IMR-90 (cell line): ENCODE measurements at regions not wholly inside any gene's neighbourhood (a gene's known extent, or its start where the extent isn't known, plus 50 kb on each side); places are given as distances from the start of the nearest gene placed in this dataset.

ENCODE experiments used
- ATAC-seq: fragments of 200-7000 bp; cut with Tn5 transposase; 2 replicates; pipeline ENCODE4 v1.9.1; 2020; ENCODE audit warnings: low read depth, mild to moderate bottlenecking, moderate library complexity
- BruUV-seq: library from RNA; stranded (reverse); fragments of 400-500 nt; replicated peaks from 2 replicates; lab custom pipeline; 2021; lab: Mats Ljungman, UMichigan
- CTCF ChIA-PET: fragments of 300-600 bp; formaldehyde crosslinking; extraction: SDS; loops from one replicate; lab custom pipeline; 2021; ENCODE audit warnings: antibody characterized with exemption; lab: Yijun Ruan, JAX
- POLR2A ChIA-PET: fragments of 300-600 bp; sonication (Branson Sonifier 250); formaldehyde crosslinking; loops from one replicate; lab custom pipeline; 2022; ENCODE audit warnings: antibody characterized with exemption; ENCODE audit not compliant: unreplicated experiment; lab: Charles Lee
- DNase-seq: peaks from one replicate; pipeline ENCODE4 v3.0.0; 2013
- H2AFZ ChIP-seq: replicated peaks from 2 replicates; pipeline ENCODE3; 2013; ENCODE audit warnings: low read length, mild to moderate bottlenecking; ENCODE audit not compliant: poor library complexity
- H2AK5ac ChIP-seq: 2 replicates; pipeline ENCODE4 v1.6.1; 2013; ENCODE audit warnings: low read depth, low read length, inconsistent platforms
- H2AK9ac ChIP-seq: replicated peaks from 2 replicates; pipeline ENCODE3; 2013; ENCODE audit warnings: mild to moderate bottlenecking, low read depth, low read length, moderate library complexity; ENCODE audit not compliant: poor library complexity
- H2BK120ac ChIP-seq: 2 replicates; pipeline ENCODE4 v1.6.1; 2013; ENCODE audit warnings: low read depth, low read length, inconsistent platforms
- H2BK15ac ChIP-seq: 3 replicates; pipeline ENCODE4 v1.6.1; 2013; ENCODE audit warnings: low read depth, low read length, inconsistent platforms
- H2BK20ac ChIP-seq: 2 replicates; pipeline ENCODE4 v1.6.1; 2013; ENCODE audit warnings: low read depth, mild to moderate bottlenecking, inconsistent platforms, low read length, moderate library complexity
- H2BK5ac ChIP-seq: 2 replicates; pipeline ENCODE4 v1.6.1; 2013; ENCODE audit warnings: mild to moderate bottlenecking, low read depth, low read length, inconsistent platforms; ENCODE audit not compliant: poor library complexity, severe bottlenecking
- H3K14ac ChIP-seq: replicated peaks from 2 replicates; pipeline ENCODE4 v1.6.1; 2013; ENCODE audit warnings: low read depth, low read length, inconsistent platforms
- H3K18ac ChIP-seq: 2 replicates; pipeline ENCODE4 v1.6.1; 2013; ENCODE audit warnings: low read depth, low read length, control low read depth
- H3K23ac ChIP-seq: 2 replicates; pipeline ENCODE4 v1.6.1; 2013; ENCODE audit warnings: low read depth, low read length, inconsistent platforms
- H3K27ac ChIP-seq: 2 replicates; pipeline ENCODE4 v1.5.1; 2013; ENCODE audit warnings: mild to moderate bottlenecking, control low read depth, low read length; ENCODE audit not compliant: insufficient read depth
- H3K27me3 ChIP-seq: 2 replicates; pipeline ENCODE4 v1.6.1; 2013; ENCODE audit warnings: low read length; ENCODE audit not compliant: control insufficient read depth, insufficient read depth
- H3K36me3 ChIP-seq: 2 replicates; pipeline ENCODE4 v1.6.1; 2013; ENCODE audit warnings: low read length, mixed read lengths; ENCODE audit not compliant: control insufficient read depth, insufficient read depth
- H3K4ac ChIP-seq: 2 replicates; pipeline ENCODE4 v1.6.1; 2013; ENCODE audit warnings: low read depth, low read length, inconsistent platforms
- H3K4me1 ChIP-seq: 2 replicates; pipeline ENCODE4 v1.6.1; 2013; ENCODE audit warnings: low read length, mixed read lengths; ENCODE audit not compliant: control insufficient read depth, insufficient read depth
- H3K4me2 ChIP-seq: 2 replicates; pipeline ENCODE4 v1.6.1; 2013; ENCODE audit warnings: low read depth, mild to moderate bottlenecking, control low read depth, low read length, moderate library complexity
- H3K4me3 ChIP-seq: 2 replicates; pipeline ENCODE4 v1.5.1; 2013; ENCODE audit warnings: low read depth, mild to moderate bottlenecking, control low read depth, low read length, moderate library complexity; ENCODE audit not compliant: insufficient read depth
- H3K56ac ChIP-seq: 2 replicates; pipeline ENCODE4 v1.6.1; 2013; ENCODE audit warnings: low read length, inconsistent platforms; ENCODE audit not compliant: insufficient read depth; ENCODE audit errors: extremely low read depth
- H3K79me1 ChIP-seq, 2 experiments: 2 replicates each; pipeline ENCODE4 v1.6.1; 2013; ENCODE audit warnings: low read length in 2 of 2, inconsistent platforms in 1 of 2, low read depth in 1 of 2
- H3K9ac ChIP-seq: 2 replicates; pipeline ENCODE4 v1.6.1; 2013; ENCODE audit warnings: low read depth, low read length, control low read depth
- H3K9me1 ChIP-seq: 2 replicates; pipeline ENCODE4 v1.6.1; 2013; ENCODE audit warnings: low read length, inconsistent platforms; ENCODE audit not compliant: insufficient read depth
- H3K9me3 ChIP-seq: 2 replicates; pipeline ENCODE4 v1.6.1; 2013; ENCODE audit warnings: low read length; ENCODE audit not compliant: control insufficient read depth, insufficient read depth
- H4K20me1 ChIP-seq: 2 replicates; pipeline ENCODE4 v1.6.1; 2013; ENCODE audit warnings: low read length, inconsistent platforms; ENCODE audit not compliant: insufficient read depth
- H4K5ac ChIP-seq: 2 replicates; pipeline ENCODE4 v1.6.1; 2013; ENCODE audit warnings: mild to moderate bottlenecking, low read depth, low read length, control low read depth
- H4K8ac ChIP-seq, 2 experiments: 2 replicates each; pipeline ENCODE4 v1.6.1; 2013; ENCODE audit warnings: low read depth in 2 of 2, low read length in 2 of 2, control low read depth in 1 of 2, inconsistent platforms in 1 of 2
- H4K91ac ChIP-seq: 2 replicates; pipeline ENCODE4 v1.6.1; 2013; ENCODE audit warnings: low read depth, low read length, inconsistent platforms; ENCODE audit not compliant: insufficient read depth
- BHLHE40 ChIP-seq: fragments of 150-350 bp; IDR thresholded peaks from 2 replicates; pipeline ENCODE4 v1.6.1; 2016; ENCODE audit warnings: mild to moderate bottlenecking, low read depth, low read length
- CEBPB ChIP-seq: IDR thresholded peaks from 2 replicates; pipeline ENCODE4 v1.6.1; 2012; ENCODE audit warnings: low read depth, low read length, improper control_type of control experiment
- CHD1 ChIP-seq: IDR thresholded peaks from 2 replicates; pipeline ENCODE4 v1.6.1; 2012; ENCODE audit warnings: low read depth, low read length, improper control_type of control experiment
- FOS ChIP-seq: fragments of 150-350 bp; IDR thresholded peaks from 2 replicates; pipeline ENCODE4 v1.6.1; 2016; ENCODE audit warnings: low read depth, low read length
- MAFK ChIP-seq: IDR thresholded peaks from 2 replicates; pipeline ENCODE4 v1.6.1; 2012; ENCODE audit warnings: low read depth, low read length, improper control_type of control experiment
- MAZ ChIP-seq: IDR thresholded peaks from 2 replicates; pipeline ENCODE4 v1.6.1; 2012; ENCODE audit warnings: low read depth, mild to moderate bottlenecking, low read length, improper control_type of control experiment, moderate library complexity, borderline replicate concordance
- MXI1 ChIP-seq: IDR thresholded peaks from 2 replicates; pipeline ENCODE4 v1.6.1; 2012; ENCODE audit warnings: low read depth, mild to moderate bottlenecking, low read length, moderate library complexity, borderline replicate concordance
- NFE2L2 ChIP-seq: fragments of 150-350 bp; IDR thresholded peaks from 2 replicates; pipeline ENCODE4 v1.6.1; 2016; ENCODE audit warnings: low read depth, mild to moderate bottlenecking, low read length
- POLR2A ChIP-seq: IDR thresholded peaks from 2 replicates; pipeline ENCODE4 v1.6.1; 2012; ENCODE audit warnings: mild to moderate bottlenecking, low read depth, low read length
- RAD21 ChIP-seq: IDR thresholded peaks from 2 replicates; pipeline ENCODE4 v1.6.1; 2012; ENCODE audit warnings: low read length, improper control_type of control experiment
- RCOR1 ChIP-seq: IDR thresholded peaks from 2 replicates; pipeline ENCODE4 v1.6.1; 2012; ENCODE audit warnings: mild to moderate bottlenecking, low read length, improper control_type of control experiment; ENCODE audit not compliant: insufficient replicate concordance
- RFX5 ChIP-seq: IDR thresholded peaks from 2 replicates; pipeline ENCODE4 v1.8.0; 2012; ENCODE audit warnings: low read depth, mild to moderate bottlenecking, low read length, moderate library complexity
- SMC3 ChIP-seq: fragments of 150-350 bp; IDR thresholded peaks from 2 replicates; pipeline ENCODE4 v1.6.1; 2016; ENCODE audit warnings: low read depth, mild to moderate bottlenecking, antibody characterized with exemption, low read length, moderate library complexity
- WGBS, 2 experiments: methylation state at CpG; one replicate each; pipeline versions ENCODE4 v1.1.5 to v1.1.7; 2013; ENCODE audit warnings: missing lambda C conversion rate in 2 of 2; ENCODE audit not compliant: insufficient read length in 1 of 2; ENCODE audit errors: extremely low coverage in 2 of 2; 5-methylcytosine and 5-hydroxymethylcytosine counted together
- dilution Hi-C: fragments of 300-500 bp; cut with HindIII; formaldehyde crosslinking; loops from one replicate; pipeline ENCODE4 v1.14.3; 2018; ENCODE audit warnings: low sequenced_read_pairs; ENCODE audit not compliant: unreplicated experiment
- in situ Hi-C: fragments of 300-500 bp; cut with MboI; formaldehyde crosslinking; loops from 3 replicates; pipeline ENCODE4 v1.14.3; 2019; ENCODE audit warnings: low sequenced_read_pairs, inconsistent platforms, mixed read lengths
- intact Hi-C: fragments of 100-400 bp; cut with micrococcal nuclease; formaldehyde crosslinking; loops from 2 replicates; pipeline ENCODE4 v1.10.0; 2022
- TF ChIP-seq, protein P1 (sequence below): conservative IDR thresholded peaks from 2 replicates; pipeline ENCODE4 v1.5.1; 2012; ENCODE audit warnings: mild to moderate bottlenecking, low read depth, low read length, improper control_type of control experiment
- TF ChIP-seq, protein P2 (sequence below): fragments of 150-350 bp; IDR thresholded peaks from 2 replicates; pipeline ENCODE4 v1.6.1; 2016; ENCODE audit warnings: low read depth, mild to moderate bottlenecking, low read length, moderate library complexity, borderline replicate concordance

DNA sequence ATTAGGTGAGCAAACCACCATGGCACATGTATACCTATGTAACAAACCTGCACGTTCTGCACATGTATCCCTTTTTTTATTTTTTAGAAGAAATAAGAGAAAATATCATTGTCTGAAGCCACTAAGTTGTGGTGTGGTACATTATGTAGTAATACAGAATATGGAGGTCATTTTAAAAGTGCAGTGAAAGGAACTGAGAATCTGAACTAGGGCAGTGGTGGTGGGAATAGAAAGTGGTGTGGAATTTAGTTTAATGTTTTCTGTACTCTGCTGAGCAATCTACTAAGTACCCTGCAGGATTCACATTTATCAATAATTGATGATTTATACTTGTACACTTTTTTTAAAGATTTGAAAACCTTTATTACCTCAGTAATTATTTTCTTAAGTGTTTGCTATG is 283.5 kb downstream of the CHL1 start:
- DNase-seq (no peak), ATAC-seq (no peak)
- Histone ChIP-seq H3K36me3 (no peaks in the 10 kb centered on the region), H3K4ac (no peak overlapping the region), H4K8ac (no peak overlapping the region), H3K9me3 (peaks cover 5% of the 10 kb centered on the region; the same call in 1 of the 2 replicates), H4K20me1 (no peaks in the 10 kb centered on the region), H3K4me1 (no peaks in the 10 kb centered on the region), H3K9me1 (no peaks in the 10 kb centered on the region), H3K14ac (no peak overlapping the region), H2AK5ac (no peak overlapping the region), H2AFZ (no peak overlapping the region), H4K91ac (no peak overlapping the region), H2BK5ac (no peak overlapping the region), H3K79me1 (no peaks in the 10 kb centered on the region), H3K9ac (no peak overlapping the region), H3K4me3 (no peak overlapping the region), H2BK120ac (no peak overlapping the region), H3K4me2 (no peak overlapping the region), H2AK9ac (no peak overlapping the region), H2BK15ac (no peak overlapping the region), H3K56ac (no peak overlapping the region), H4K5ac (no peak overlapping the region), H2BK20ac (no peak overlapping the region), H3K18ac (no peak overlapping the region), H3K27me3 (no peaks in the 10 kb centered on the region), H3K27ac (no peak overlapping the region), H3K23ac (no peak overlapping the region)
- dilution Hi-C loops (no loop called here), in situ Hi-C loops (no loop called here), intact Hi-C loops (no loop called here)
- TF ChIP-seq MXI1 (no peak), MAFK (no peak), SMC3 (no peak), POLR2A (no peak), NFE2L2 (no peak), CHD1 (no peak), FOS (no peak), RCOR1 (no peak), CEBPB (no peak), MAZ (no peak), RAD21 (no peak), BHLHE40 (no peak), RFX5 (no peak)
- TF ChIP-seq, protein P1, sequence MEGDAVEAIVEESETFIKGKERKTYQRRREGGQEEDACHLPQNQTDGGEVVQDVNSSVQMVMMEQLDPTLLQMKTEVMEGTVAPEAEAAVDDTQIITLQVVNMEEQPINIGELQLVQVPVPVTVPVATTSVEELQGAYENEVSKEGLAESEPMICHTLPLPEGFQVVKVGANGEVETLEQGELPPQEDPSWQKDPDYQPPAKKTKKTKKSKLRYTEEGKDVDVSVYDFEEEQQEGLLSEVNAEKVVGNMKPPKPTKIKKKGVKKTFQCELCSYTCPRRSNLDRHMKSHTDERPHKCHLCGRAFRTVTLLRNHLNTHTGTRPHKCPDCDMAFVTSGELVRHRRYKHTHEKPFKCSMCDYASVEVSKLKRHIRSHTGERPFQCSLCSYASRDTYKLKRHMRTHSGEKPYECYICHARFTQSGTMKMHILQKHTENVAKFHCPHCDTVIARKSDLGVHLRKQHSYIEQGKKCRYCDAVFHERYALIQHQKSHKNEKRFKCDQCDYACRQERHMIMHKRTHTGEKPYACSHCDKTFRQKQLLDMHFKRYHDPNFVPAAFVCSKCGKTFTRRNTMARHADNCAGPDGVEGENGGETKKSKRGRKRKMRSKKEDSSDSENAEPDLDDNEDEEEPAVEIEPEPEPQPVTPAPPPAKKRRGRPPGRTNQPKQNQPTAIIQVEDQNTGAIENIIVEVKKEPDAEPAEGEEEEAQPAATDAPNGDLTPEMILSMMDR, result no peak
- TF ChIP-seq, protein P2, sequence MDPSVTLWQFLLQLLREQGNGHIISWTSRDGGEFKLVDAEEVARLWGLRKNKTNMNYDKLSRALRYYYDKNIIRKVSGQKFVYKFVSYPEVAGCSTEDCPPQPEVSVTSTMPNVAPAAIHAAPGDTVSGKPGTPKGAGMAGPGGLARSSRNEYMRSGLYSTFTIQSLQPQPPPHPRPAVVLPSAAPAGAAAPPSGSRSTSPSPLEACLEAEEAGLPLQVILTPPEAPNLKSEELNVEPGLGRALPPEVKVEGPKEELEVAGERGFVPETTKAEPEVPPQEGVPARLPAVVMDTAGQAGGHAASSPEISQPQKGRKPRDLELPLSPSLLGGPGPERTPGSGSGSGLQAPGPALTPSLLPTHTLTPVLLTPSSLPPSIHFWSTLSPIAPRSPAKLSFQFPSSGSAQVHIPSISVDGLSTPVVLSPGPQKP, result no peak
- no CpG with 5 or more reads among the region's 1 CpG for WGBS, 2 experiments
- POLR2A ChIA-PET, result no interaction called here
- no TSS peak for BruUV-seq
- CTCF ChIA-PET, result no interaction called here
